Coronary artery (tissue), 2 donors: ENCODE measurements at regions not wholly inside any gene's neighbourhood (a gene's known extent, or its start where the extent isn't known, plus 50 kb on each side); places are given as distances from the start of the nearest gene placed in this dataset.

Experiments used
- DNase-seq: peaks from one replicate; pipeline ENCODE4 v3.0.0-alpha.2; 2017; ENCODE audit warnings: low spot score
- H3K27ac ChIP-seq, 2 donors: fragments of 200-600 bp; sonication (generic); one replicate each; pipeline ENCODE4 v1.5.1; 2016 to 2019
- H3K4me3 ChIP-seq: fragments of 200-600 bp; sonication (generic); 2 replicates; pipeline ENCODE4 v1.5.1; 2016; ENCODE audit warnings: mild to moderate bottlenecking, moderate library complexity
- TF ChIP-seq, protein P1 (sequence below): fragments of 200-600 bp; sonication (generic); IDR thresholded peaks from one replicate; pipeline ENCODE4 v1.5.1; 2019; ENCODE audit warnings: antibody characterized with exemption

DNA sequence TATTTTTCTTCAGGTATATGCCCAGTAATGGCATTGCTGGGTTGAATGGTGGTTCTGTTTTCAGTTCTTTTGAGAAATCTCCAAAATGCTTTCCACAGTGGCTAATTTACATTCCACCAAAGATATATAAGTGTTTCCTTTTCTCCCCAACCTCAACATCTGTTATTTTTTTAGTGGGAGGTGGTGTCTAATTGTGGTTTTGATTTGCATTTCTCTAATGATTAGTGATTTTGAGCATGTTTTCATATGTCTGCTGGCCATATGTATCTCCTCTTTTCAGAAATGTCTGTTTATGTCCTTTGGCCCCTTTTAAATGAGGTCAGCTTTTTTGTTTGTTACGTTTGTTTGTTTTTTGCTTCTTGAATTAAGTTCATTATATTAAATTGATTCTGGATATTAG, 760.2 kb downstream of the KCNA4 start:
- Histone ChIP-seq H3K4me3 (no peak overlapping the region), H3K27ac (no peak overlapping the region)
- TF ChIP-seq, protein P1, sequence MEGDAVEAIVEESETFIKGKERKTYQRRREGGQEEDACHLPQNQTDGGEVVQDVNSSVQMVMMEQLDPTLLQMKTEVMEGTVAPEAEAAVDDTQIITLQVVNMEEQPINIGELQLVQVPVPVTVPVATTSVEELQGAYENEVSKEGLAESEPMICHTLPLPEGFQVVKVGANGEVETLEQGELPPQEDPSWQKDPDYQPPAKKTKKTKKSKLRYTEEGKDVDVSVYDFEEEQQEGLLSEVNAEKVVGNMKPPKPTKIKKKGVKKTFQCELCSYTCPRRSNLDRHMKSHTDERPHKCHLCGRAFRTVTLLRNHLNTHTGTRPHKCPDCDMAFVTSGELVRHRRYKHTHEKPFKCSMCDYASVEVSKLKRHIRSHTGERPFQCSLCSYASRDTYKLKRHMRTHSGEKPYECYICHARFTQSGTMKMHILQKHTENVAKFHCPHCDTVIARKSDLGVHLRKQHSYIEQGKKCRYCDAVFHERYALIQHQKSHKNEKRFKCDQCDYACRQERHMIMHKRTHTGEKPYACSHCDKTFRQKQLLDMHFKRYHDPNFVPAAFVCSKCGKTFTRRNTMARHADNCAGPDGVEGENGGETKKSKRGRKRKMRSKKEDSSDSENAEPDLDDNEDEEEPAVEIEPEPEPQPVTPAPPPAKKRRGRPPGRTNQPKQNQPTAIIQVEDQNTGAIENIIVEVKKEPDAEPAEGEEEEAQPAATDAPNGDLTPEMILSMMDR, result no peak
- no peak for DNase-seq

- no peak for DNase-seq
- H3K27ac ChIP-seq, result no peak overlapping the region
- TF ChIP-seq, protein P1, result no peak
- no peak overlapping the region for H3K4me3 ChIP-seq
Observed at GRCh38 chr11:29255401-29255800, 761.4 kb downstream of the KCNA4 start.

GRCh38 chr11:29251738-29252137, 765.1 kb downstream of the KCNA4 start:
- no peak for DNase-seq
- H3K4me3 ChIP-seq, result no peak overlapping the region
- H3K27ac ChIP-seq, result no peak overlapping the region
- TF ChIP-seq, protein P1, result no peak

- TF ChIP-seq, protein P1, result no peak
- Histone ChIP-seq H3K4me3 (no peak overlapping the region), H3K27ac (no peak overlapping the region)
- no peak for DNase-seq
Observed at GRCh38 chr11:29249713-29250112, 767.1 kb downstream of the KCNA4 start.

GRCh38 chr11:29244355-29244754, 772.5 kb downstream of the KCNA4 start:
- TF ChIP-seq, protein P1, result no peak
- Histone ChIP-seq H3K4me3 (no peak overlapping the region), H3K27ac (no peak overlapping the region)
- no peak for DNase-seq

DNA sequence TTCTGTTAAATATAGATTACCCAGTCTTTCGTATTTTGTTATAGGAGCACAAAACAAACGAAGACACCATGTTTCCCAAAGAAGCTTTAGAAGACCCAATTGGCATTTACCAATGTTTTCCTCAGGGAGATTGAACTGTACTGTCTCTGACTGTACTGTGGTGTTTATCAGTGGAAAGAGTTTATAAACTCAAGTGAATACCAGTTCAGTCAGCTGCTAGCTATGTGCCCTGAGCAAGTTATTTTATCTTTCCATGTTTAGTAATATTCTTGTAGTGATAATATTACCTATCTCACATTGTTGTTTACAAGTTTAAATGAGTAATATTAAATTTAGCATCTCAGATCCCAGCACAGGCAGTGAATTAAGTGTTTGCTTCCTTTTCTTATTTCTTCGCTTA, 773.2 kb downstream of the KCNA4 start:
- H3K27ac ChIP-seq, result no peak overlapping the region
- DNase-seq, result no peak
- H3K4me3 ChIP-seq, result no peak overlapping the region
- TF ChIP-seq, protein P1, result no peak

DNA sequence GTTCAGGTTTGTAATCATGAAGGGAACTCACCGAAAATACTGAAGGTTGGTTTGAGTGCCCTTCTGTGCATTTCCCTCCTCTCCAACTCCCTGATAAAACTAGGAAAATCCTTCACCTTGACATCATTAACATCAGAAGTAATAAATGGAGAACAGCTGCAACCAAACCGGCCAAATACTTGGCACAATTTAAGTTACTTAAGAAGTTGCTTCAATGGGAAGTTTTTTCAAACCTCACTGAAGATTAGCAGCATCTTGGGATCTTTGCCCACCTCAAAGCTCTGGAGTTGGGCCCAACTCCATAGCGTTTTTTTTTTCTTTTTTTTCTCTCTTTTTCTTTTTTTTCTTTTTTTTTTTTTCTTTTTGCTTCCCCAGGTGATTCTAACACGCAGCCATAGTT, 784.8 kb downstream of the KCNA4 start:
- DNase-seq, result no peak
- TF ChIP-seq, protein P1, result no peak
- no peak overlapping the region for H3K4me3 ChIP-seq
- no peak overlapping the region for H3K27ac ChIP-seq
